GM19438 (cell line): ENCODE measurements at regions not wholly inside any gene's neighbourhood (a gene's known extent, or its start where the extent isn't known, plus 50 kb on each side); places are given as distances from the start of the nearest gene placed in this dataset.

Experiments used
- ATAC-seq: cut with Tn5 transposase; IDR thresholded peaks from one replicate; pipeline ENCODE4 v1.9.1; 2021; ENCODE audit warnings: low read depth; ENCODE audit not compliant: unreplicated experiment

DNA sequence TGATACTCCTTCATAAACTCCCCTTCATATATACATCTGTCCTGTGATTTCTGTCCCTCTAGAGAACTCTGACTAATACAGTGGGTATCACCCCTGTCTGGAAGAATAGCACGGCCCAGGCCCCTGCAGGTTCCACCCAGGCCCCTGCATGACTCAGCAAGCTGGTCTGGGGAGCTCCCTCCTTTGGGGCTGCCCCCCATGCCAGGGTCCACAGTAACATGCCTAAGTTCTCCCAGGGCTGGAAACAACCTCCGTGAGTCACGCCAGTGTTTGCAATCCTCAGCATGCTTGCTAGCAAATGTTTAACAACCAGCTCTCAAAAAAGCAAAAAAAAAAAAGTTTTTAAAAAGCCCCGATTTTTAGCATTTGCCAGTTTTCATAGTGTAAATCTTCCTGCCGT lies 134.3 kb upstream of the CDH4 start:
- no peak for ATAC-seq

DNA sequence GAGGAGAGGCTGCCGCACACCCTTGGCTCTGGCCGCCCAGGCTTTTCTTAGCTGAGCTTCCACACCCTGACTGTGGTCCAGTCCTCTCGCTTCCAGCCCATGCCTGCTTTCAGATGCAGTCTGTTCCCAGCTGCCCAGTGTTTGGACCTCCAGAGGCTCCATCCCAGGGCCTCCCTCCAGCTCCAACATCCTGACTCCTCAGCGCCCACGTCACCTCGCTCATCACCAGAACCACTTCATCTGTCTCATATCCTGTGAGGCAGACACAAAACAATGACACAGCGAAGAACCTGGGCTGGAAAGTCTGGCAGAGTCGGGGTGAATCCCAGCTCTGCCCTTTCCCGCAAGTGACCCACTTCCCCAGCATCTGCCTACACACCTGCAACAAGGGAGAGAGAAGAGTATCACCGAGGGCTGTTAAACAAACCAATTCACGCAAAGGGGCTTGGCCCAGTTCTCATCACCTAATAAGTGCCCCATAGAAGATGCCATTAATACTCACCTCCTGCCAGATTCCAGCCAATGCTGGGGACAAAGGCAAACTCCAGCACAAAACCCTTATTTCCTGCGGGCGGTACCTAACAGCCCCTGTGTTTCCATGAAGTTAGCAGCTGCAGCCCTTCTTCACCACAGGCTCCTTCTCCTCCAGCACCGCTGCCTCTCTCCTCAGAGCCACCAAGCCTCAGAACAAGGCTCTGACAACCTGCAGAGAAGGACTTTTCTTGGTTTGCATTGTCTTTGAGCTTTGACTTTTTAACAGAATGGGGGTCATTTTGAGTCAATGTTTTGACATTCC lies 133.4 kb upstream of the CDH4 start:
- ATAC-seq, result no peak

DNA sequence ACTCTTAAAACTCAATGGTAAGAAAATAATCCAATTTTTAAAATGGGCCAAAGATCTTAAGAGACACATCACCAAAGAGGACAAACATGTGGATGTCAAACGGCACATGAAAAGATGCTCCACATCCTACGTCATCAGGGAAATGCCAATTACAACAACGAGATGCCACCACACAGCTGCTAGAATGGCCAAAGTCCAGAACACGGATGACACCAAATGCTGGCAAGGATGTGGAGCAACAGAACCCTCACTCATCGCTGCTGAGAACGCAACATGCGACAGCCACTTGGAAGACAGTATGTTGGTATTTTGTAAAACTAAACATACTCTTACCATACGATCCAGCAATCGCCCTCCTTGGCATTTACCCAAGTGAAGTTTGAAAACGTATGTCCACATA lies 132.8 kb upstream of the CDH4 start:
- ATAC-seq, result no peak

DNA sequence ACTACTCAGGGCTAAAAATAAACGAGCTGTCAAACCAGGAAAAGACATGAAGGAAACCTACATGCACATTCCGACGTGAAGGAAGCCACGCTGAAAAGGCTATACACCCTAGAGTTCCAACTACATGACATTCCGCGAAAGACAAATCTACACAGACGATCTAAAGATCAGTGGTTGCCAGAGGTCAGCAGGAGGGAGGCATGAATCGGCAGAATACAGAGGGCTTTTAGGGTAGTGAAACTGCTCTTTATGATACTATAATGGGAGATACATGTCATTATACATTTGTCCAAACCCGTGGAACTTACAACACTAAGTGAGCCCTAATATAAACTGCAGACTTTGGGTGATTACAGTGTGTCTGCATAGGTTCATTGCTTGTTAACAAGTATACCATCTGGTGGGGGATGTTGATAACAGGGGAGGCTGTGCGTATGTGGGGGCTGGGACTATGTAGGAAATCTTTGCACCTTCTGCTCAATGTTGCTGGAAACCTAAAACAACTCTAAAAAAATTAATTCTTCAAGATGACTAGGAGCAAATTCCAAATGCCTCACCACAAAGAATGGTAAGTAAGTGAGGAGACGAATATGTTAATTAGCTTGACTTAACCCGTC lies 132.2 kb upstream of the CDH4 start:
- ATAC-seq, result no peak

DNA sequence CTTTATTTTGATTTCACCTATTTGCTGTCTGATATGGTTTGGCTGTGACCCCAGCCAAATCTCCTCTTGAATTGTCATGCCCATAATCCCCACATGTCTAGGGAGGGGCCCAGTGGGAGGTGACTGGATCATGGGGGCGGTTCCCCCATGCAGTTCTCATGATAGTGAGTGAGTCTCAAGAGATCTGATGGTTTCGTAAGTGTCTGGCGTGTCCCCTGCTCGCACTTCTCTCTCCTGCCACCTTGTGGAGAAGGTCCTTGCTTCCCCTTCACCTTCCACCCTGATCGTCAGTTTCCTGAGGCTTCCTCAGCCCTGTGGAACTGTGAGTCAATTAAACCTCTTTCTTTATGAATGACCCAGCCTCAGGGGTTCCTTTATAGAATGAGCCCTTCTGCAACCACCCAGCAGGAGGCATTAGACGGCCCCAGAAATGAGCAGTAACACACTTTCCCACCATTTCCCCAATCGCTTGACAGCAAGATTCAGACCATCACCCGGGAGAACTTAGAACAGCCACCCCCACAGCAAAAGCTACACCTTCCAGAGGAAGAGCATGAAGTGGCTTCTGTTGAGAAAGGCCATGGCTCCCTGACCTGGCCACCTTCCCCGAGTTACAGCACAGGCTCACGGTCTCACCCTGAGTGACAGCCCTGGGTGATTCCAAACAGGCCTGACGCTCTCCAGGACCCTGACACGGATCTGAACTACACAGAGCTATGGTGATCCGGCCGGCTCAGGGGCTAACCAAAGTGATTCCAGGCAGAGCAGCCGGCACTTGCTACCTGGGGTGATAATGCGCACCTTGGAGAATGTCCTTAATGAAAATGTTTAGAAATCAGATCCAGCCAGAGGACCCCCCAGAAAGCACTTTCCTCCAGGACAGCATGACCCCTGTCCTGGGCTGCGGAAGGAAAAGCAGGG lies 131.2 kb upstream of the CDH4 start:
- no peak for ATAC-seq

DNA sequence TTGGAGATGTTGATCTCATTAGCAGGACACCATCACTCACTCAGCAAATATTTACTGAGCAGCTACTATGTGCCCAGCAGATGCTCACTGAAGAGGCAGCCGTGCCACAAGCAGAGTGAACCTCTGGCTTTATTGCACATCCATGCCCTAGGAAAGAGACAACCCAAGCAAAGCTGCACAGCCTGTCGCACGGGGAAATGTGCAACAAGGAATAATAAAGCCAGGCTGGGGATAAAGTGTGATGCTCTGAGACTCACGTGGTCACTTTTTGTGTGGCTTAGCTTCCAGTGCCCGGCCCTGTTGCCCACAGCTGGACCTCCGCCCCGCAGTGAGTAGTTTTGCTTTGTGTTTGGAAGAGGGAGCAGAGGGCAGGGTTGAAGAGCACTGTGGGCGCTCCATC lies 130.4 kb upstream of the CDH4 start:
- ATAC-seq, result no peak

DNA sequence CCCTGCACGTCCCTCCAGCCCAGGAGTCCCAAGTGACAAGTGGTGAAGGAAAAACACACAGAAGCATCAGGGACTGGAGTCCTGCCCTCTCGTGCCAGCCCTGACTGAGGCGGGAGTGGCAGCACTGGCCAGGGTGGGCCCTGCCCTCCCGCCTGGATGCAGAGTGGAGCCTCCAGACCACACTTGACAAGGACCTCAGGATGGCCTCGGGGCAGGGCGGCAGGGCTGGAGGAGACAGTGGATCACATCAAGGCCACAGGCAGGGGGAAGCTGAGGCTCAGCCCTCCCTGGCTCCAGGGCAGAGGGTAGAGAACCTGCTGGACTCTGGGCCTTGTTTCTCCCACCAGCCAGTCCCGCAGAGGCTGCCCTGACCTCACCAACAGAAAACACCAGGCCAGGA lies 128.8 kb upstream of the CDH4 start:
- ATAC-seq, result no peak

DNA sequence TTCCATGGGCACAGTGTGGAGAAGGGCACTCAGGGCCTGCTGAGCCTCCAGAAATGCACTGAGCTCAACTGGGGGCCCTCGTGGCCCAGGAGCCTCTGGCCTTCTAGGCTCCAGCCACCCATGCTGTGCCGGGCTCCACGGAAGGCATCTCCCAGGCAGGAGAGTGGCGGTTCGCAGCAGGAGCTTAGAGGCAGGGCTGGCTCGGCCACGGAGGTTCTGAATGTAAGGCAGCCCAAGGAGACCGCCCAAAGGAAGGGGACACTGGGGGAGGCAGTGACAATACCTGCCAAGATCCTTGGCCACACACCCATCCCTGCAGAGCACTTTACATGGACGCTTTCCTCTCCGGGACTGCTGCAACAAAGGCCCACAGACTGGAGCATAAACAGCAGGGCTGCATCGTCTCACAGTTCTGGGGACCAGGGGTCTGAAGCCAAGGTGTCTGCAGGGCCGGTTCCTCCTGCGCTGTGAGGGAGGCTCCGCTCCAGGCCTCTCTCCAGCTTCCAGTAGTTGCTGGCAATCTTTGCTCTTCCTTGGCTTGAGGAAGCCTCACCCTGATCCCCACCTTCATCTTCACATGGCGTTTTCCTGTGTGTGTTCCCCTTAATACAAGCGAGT lies 128.2 kb upstream of the CDH4 start:
- no peak for ATAC-seq

DNA sequence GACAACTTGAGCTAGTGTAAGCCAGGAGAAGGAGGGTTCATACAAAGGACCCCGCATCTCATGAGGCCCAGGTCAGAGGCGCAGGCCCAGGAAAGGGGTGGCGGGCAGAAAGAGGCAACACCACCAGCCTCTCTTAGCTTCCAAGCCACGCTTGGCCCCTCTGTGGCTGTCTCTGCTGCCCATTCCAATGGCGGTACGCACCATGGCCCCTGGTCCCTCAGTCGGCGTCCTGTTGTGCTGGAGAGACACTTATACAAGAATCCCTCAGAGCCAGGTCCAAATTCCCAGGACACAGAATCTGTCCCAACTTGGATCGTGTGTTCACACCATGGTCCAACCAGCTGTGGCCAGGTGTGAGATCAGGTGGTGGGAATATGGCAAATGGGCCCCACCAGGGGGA lies 127.0 kb upstream of the CDH4 start:
- no peak for ATAC-seq

DNA sequence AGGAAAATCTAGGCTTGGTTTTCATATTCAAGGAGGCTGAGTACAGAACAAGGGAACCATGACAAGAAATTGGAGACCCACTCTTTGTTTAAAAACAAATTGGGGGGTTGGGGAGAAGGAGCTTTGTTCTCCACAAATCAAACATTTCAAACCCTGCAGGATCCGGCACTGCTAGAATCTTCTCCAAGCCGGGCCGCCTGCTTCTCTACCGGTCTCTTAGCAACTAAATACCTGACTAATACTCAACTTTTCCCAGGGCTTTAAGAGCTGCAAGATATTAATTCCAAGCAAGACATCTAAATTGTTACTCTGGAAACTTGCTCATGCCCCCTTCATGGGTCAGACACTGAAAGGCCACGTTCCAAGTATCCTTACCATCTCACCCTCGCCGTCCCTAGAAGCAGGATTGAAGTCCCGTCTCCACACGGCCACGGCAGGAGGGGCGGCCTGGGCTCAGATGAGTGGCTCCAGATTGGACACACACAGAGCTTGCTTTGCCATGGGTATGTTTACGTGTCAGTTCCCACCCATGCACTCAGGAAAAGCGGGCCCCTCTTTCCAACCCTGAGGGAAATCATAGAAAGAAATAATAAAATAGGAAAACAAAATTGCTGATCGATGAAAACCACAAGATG lies 126.4 kb upstream of the CDH4 start:
- no peak for ATAC-seq

DNA sequence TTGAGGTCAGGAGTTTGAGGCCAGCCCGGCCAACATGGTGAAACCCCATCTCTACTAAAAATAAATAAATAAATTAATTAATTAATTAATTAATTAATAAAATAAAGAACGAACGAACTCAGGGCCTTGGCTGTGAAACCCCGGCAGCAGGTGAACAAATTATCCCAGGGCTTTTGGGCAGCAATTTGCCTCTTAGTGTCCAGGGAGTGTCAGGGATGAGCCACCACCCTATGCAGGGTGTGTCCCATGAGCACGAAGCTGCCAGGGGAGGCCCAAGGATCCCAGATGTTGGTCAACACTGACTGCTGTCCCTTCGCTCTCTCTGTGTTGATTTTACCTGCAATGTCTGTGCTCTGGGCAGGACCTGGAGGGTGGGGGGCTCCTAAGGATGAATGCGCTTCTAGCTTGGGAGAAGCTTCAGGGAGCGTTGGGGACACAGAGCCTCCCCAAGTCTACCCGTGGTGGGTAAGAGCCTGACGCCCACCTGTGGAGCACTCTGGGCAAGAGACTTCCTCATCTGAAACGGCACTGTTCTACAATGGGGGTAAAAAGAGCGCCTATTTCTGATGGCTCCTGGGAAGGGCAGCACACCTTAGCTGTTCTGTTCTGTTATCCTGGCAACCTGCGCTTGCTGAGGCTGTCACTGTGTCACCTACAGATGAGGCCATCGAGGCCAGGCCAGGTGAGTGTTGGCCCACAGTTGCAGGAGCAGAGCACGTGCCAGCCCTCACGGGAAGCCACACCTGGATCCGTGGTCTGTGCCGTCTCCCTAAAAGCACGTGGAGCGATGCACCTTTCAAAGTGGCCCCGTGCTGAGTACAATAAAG lies 125.5 kb upstream of the CDH4 start:
- ATAC-seq, result no peak

DNA sequence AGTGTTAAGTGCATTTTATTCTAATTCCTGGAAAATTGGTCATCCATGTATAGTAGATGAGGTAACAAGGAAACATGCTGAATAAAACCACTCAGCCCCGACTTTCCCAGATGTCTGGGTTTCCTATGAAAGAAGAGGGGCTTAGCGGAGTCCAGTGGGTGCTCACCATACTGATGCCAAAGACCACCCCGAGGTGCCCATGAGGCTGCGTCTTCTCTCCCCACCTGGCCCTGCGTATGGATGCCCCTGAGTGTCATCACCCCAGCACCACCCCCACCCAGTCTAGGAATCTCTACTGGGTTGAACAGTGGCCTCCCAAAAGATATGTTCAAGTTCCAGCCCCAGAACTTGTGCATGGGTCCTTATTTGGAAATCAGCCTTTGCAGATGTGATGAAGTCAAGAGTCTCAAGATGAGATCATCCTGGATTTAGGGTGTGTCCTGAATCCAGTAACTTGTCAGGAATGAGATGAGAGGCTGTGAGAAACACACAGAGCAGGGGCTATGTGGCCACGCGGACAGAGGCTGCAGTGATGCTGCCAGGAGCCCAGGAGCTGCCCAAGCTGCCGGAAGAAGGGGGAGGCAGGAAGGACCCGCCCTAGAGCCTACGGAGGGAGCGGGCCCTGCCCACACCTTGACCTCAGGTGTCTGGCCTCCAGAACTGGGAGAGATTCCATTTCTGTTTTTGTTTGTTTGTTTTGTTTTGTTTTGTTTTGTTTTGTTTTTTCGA lies 124.6 kb upstream of the CDH4 start:
- no peak for ATAC-seq

DNA sequence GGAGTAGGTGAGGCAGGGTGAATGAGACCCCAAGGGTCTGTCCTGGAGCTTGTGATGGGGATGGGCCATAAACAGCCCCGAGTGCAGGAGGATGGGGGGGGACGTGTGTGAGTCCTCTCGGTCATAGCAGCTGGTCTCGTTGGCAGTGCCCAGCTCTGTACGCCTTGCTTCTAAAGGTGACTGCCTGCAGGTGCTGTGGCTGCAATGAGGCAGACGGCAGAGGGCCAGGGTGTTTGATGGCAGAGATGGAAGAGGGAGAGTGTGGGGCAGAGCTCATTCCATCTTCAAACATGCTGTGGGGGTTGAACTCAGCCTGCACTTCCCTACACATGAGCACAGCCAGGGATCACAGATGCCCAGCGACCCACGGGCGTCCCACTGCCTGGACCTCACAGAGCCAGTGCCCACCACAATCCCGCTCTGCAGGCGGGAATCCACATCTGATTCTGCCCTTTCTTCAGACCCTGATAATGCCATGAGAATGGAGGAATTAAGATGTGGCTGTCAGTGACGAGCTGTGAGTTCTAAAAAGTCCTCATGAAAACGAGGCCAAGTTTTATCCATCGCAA lies 123.3 kb upstream of the CDH4 start:
- no peak for ATAC-seq

DNA sequence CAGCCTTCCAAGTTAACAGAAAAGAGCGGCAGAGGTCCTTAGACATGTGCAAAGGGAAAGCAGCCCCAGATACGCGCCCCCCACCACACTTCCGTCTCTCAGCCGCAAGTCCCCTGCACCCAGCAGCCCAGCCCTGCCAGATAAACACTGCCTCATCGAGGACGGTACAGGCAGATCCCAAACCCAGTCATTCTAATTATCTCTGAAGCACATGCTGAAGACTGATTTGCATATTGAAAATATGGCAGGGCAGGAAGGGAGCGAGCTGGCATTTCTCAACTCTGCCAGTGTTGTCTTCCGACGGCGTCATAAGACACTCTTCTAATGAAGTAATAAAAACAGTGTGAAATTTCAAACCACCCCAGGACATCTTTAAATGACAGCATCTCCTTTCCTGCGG lies 122.8 kb upstream of the CDH4 start:
- no peak for ATAC-seq

DNA sequence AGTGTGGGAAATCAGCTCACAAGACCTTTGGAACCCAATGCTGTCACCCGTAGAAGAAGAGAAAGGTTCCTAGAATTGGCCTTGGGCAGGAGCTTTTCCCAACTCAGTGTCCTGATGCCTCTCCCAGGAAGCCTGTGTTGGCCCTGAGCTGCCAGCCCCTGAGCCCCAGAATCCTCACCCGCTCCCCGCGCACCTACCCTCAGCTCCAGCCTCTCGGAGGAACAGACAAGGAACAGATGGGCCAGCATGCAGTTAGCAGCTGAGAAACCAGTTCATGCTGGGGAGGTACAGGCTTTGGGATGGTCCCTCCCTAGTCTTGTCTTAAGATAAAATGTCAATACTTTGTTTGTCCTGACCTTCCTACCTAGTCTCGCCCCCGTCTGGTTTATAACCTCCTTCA lies 121.9 kb upstream of the CDH4 start:
- no peak for ATAC-seq

DNA sequence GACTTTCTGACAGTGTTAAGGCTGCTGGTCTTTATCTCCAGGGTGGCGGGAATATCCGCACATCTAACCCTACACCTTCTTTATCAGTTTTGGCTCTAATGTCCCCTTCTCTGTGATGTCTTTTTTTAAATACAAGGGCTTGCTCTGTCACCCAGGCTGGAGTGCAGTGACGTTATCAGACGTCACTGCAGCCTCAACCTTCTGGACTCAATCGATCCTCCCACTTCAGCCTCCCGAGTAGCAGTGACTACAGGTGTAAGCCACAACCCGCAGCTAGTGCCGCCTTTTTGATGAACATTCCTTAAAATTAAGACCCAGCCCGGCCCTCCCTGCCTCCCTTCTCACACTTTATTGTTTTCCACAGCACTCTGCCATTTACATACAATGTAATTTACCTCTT lies 120.1 kb upstream of the CDH4 start:
- ATAC-seq, result no peak

DNA sequence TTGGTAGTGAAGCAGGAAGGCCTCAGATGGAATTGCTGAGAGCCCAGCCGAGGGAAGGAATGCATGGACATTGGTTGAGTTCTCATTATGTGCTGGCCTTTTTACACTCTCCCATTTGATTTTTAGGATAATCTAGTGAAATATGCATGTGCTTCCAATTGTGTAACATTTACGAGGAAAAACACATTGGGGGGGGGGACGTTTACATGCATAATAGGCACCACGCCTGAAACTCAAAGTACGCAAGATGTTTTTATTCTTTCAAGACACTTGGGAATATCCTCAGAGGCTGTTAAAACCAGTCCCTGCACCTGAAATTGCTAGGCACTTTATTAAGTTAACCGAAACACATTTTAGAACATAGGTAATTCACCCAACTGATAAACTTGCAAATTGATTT lies 118.5 kb upstream of the CDH4 start:
- no peak for ATAC-seq

DNA sequence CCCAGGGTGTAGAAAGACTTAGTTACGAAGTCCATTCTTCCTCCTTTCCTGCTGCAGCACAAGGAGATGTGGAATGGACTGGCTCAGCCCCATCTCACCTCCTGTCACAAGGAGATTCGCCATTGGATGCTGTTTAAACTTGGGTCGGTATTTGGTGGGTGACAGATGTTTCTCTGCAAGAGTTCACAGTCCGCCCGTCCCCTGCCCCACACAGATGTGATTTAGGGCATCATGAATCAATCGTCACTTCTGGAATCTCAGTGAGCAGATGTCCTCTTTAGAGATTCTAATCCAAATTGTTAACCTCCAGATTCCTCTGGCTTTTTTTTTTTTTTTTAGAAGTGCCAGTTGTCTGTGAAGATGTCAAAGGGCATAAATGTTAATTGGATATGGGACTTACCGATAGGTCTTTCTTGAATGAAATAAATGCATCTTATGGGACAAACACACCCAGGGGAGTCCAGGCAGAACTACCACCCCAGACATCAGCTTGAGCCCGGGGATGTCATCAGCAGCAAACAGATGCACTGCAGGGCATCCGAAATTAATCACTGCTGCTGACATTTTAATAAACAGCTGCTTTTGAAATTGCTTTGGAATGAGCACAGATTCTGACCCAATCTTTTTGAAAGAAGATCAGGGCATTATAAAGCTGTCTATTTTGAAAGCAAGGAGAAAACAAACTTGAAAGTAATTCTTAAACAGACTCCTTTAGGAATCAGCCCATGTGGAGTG lies 117.6 kb upstream of the CDH4 start:
- ATAC-seq, result no peak
